ENCODE measurements at regions not wholly inside any gene's neighbourhood (a gene's known extent, or its start where the extent isn't known, plus 50 kb on each side); places are given as distances from the start of the nearest gene placed in this dataset.

DNA sequence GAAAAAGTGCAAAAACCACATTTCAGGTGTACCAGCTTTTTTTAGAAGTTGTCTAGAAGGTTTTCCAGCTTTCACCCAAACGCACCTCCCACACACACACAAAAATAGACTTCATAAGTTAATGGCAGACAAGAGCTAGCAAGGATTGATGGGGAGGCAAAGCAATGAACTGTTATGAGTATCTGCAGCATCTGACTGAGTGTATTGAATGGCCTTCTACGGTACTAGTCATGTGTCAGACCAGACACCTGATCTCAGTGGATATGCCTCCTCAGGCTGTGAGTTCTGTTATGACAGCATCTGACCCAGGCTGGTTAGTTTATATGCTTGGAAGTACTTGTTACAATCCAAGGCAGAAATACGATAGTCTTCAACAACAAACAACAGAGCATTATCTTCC is 406.1 kb upstream of the AUTS2 start:
- TF ChIP-seq ZNF274 (IDR thresholded peaks at IDR 0.05; ENCODE audit: borderline replicate concordance, extremely low read depth, low read length) (no peak), RAD21 (IDR thresholded peaks at IDR 0.05 in 1 of 2, conservative IDR thresholded peaks at IDR 0.05 in 1 of 2; ENCODE audit: low read depth in 2 of 2, low read length in 2 of 2) (no peak), RFX5 (IDR thresholded peaks at IDR 0.05; ENCODE audit: borderline replicate concordance, low read depth, low read length) (no peak), USF2 (IDR thresholded peaks at IDR 0.05; ENCODE audit: low read length) (no peak), CTCF (IDR thresholded peaks at IDR 0.05; ENCODE audit: control extremely low read depth in 1 of 3, insufficient read depth in 1 of 3, low read depth in 1 of 3, low read length in 3 of 3) (no peak), POLR2A (IDR thresholded peaks at IDR 0.05; ENCODE audit: control extremely low read depth in 1 of 2, low read depth in 2 of 2, low read length in 2 of 2) (no peak), YY1 (IDR thresholded peaks at IDR 0.05; ENCODE audit: low read depth, low read length) (no peak), BCL11A (IDR thresholded peaks at IDR 0.05; ENCODE audit: low read depth in 2 of 2, low read length in 2 of 2) (no peak), SIN3A (conservative IDR thresholded peaks at IDR 0.05 in 1 of 2, IDR thresholded peaks at IDR 0.05 in 1 of 2; ENCODE audit: low read depth in 1 of 2, low read length in 2 of 2) (no peak), EP300 (IDR thresholded peaks at IDR 0.05; ENCODE audit: borderline replicate concordance in 1 of 2, low read depth in 2 of 2, low read length in 2 of 2) (no peak), PHF8 (conservative IDR thresholded peaks at IDR 0.05; ENCODE audit: low read depth, low read length) (no peak), KDM1A (IDR thresholded peaks at IDR 0.05; ENCODE audit: borderline replicate concordance, low read length) (no peak), BACH1 (IDR thresholded peaks at IDR 0.05; ENCODE audit: low read length) (no peak), POLR2AphosphoS5 (IDR thresholded peaks at IDR 0.05; ENCODE audit: low read depth, low read length) (no peak)

Data from H1 (cell line).